Stimulated activated CD4-positive, alpha-beta T cell treated with anti-CD3 and anti-CD28 coated beads, Interleukin-12 subunit alpha, Interleukin-12 subunit beta, amount 100 ng/mL, for 48 hours (primary cell): ENCODE measurements at regions not wholly inside any gene's neighbourhood (a gene's known extent, or its start where the extent isn't known, plus 50 kb on each side); places are given as distances from the start of the nearest gene placed in this dataset.

Experiments
- DNase-seq, 3 donors: peaks; one replicate each; pipeline ENCODE4 v3.0.0-alpha.2; 2020; ENCODE audit warnings: low read depth in 2 of 3, low spot score in 1 of 3

DNA sequence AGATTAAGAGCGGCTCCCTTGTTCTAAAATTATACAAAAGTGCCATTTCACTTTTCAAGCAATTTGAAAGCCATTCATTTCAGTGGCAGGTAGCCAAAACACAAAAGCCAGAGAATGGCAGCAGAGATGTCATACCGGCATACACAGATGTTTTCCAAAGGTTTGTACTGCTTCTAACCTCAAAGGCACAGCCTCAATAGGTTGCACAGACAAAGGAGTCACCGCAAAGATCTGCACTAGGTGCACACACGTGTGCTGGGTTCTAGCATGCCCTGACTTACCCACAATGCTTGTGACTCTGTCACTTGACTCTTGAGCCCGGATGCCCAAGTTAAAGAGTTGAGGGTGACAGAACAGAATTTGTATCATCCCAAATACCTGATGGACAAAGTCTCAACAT is 448.9 kb upstream of the ADGRL2 start:
- DNase-seq, result no peak

DNA sequence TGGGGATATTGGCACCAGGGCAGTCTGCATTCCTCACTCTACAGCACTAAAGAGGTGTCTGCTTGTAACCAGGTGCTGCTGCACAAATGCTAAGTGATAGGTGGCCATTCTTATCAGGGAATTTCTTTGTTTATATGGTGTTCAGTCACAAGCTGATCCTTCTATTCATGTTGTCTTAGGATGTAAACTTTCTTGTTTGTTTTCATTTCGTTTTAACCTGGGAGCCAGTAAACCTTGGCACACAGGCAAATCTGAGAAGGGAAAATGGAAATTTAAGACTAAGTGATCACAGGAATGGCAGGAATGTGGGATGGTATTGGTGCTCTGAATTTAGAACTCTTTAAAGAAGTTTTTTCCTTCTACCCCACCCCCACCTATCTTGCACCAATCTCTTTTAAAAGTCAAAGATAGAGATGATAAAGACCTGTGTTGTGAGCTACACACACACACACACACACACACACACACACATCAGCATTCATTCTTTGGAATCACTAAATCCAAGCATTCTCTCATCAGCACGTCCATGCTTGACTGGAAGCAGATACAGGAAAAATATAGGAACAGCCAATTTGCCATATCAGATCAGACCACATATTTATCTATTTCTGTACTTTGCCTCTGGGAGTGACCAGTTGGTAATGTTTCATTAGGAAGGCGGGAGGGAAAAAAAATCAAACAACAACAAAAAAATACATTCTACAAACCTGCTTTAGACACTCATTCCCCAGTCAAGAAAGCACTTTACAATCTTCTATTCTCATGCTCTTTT is 451.4 kb upstream of the ADGRL2 start:
- DNase-seq, result no peak

DNA sequence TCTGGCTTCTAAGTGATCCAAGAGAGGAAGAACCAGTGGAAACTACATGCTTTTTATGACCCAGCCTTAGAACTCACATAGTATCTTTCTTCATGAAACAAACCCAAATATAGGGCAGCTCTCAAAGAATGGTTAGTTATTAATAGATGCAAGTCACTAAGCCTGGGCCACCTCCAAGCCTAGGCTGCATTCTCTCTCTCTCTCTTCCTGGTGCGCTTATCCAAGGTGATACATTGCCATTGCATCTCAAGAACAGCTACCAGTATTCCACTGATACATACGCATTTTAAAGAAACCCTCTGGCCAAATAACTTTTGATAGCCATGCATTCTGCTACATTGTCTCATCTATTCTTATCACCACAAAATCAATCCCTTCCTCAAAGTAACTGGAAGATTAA is 455.6 kb upstream of the ADGRL2 start:
- DNase-seq, result no peak

DNA sequence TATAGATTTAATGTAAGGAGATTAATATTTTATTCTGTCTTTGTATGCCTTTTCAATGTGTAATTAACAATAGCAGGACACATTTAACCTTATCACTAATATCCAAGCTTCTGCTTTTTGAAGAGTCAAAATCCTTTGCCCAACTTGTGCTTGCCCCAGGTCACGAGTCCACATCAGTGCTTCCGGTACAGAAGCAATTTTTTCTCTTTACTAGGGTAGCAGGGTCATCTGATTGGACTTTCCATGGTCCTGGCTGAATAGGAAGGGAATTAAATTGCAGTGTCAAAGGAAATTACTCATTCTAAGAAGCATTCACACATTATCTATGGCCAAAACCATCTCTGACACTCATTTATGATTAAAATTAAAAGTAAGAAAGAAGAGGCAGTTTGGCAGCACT is 460.5 kb upstream of the ADGRL2 start:
- DNase-seq, result no peak

DNA sequence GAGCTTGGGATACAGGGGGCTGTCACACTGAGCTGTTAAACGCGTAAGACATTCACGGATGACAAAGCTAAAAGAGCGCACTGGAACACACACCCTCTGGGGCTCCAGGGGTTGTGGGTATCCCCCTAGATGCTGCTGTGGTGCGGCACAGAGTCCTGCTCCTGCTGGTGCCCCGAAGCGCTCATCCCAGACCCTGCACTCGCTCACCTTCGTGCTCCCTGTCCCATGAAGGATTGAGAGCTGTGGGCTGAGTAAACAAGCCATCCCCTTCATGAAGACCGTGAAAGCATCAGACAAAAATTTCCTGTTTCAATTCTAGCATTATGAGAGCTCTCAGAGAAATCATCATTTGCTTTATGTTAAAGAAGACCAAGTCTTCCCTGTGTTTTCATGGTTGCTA is 463.5 kb upstream of the ADGRL2 start:
- DNase-seq, result no peak

DNA sequence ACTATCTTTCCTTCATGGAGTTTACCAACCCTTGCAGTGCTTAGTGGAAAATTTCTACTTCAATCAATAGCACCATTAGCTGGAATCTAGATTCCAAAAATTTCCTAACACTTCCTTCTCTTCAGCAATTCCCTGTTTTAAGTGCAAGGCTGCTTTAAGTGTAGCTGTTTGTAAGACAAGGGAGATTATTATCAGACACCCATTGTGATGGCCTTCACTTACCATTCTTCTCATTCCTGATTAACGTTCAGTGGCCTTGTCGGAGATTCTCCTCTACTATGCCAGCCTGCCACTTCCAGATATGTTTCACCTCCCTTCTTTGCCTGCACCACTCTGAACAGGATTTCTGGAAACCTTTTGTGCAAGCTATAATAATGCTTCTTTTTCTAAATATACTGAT is 464.9 kb upstream of the ADGRL2 start:
- no peak for DNase-seq

DNA sequence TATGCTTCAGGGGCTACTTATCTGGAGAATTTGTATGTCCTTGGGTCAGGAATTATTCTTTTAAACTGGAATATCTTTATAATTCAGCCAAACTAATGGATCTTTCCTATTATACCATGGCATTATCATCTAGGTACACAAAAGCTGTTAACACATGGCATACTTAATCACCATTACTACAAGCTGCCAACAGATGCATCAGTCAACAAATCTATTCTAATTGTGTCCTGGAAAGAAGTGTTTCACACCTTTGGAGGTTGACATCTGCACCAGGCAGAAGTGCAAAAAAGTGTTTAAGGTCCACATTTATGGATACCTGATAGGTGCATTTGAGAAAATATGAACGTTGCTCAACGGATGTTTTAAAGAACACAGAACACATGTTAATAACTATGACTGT is 470.2 kb upstream of the ADGRL2 start:
- DNase-seq, result no peak

DNA sequence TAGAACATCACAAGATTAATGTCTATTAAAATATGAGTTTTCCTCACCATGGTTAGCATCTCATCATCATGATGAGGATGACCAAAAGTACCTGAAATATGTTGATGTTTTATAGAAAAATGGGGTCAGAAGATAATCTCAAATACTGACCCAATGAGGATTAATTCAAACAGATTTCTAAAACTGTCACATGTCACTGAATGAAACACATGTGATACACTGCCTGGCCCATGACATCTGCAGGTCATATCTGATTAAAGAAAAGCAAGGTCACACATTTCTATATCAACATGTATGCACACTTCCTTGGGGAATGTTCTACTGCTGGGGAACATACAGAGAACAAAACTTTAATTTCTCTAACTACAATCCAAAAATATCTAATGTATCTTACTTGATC is 470.6 kb upstream of the ADGRL2 start:
- DNase-seq, result no peak

DNA sequence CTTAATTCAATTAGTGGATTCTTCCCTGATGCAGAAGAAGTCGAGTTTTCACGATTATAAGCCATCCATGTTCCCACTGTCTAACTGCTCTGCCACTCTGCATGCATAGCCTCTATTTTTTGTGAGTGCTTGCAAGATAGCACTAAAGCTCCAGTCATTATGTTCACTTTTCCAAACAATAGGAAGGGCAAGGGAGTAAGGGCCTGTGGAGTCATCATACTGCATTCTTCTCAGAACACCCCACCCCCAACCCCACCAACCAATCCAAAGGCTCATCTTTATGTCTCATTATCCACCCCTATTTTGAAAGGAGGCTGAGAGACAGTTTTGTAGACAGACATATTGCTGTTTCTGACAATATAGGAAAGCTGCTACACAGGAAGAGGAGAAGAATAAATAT is 471.7 kb upstream of the ADGRL2 start:
- no peak for DNase-seq

DNA sequence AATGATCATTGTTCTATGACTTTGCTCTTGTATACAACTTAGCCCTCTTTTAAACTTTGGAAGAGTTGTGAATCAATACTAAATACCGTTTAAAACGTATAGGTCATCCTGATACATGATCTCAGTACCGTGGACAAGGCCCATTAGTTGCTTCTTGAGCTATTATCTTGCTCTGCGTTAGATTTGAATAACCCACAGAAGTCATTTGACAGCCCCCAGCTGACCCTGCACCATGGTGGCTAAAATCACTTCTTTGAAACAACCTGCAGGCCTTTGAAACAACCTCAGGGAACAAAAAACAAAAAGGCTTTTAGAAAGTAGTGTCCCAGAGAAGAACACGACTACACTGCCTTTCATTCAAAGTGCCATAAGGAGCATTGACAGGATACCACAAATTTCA is 473.0 kb upstream of the ADGRL2 start:
- no peak for DNase-seq

DNA sequence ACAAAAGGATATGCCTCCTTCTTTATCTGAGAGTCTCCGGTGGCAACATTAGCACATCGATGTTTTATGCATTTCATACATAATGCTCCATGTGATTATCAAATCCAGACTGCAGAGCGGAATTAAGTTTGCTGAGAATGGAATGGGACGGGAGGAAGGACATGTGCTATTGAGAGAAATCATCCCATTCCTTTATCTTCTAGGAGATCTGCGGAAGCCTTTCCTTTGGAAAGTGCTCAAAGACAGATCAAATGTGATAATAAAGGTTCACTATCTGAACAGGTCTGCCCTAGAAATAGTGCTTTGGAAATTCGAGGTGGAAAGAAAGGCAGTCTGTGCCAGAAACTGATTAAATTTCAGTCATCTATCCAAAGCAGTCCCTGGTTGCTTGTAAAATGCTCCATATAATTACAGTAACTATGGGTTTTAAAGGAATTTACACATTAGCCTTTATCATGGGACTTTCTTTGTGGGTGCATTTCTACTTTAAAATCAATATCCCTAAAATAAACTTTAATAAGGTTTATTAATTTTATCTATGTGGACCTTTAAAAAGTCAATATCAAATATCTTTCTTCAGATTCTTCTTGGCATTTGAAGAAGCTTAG is 473.5 kb upstream of the ADGRL2 start:
- DNase-seq, result no peak

DNA sequence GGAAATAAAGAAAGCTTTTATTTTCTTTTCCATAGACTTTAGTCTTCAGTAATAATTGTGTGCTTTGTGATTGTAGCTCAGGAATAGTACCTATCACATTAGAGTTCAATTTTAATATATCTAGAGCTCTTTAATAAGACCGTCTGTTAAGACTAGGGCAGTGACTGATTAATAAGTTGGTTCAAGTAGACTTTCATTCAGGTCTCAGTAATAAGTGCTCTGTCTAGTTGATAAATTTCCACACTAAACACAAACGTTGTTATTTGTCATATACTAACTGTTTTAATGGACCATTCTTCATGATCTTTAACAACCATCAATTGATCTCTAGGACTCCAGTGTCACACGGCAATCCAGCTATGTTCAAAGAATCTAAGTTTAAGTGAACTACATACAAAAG is 474.5 kb upstream of the ADGRL2 start:
- no peak for DNase-seq

DNA sequence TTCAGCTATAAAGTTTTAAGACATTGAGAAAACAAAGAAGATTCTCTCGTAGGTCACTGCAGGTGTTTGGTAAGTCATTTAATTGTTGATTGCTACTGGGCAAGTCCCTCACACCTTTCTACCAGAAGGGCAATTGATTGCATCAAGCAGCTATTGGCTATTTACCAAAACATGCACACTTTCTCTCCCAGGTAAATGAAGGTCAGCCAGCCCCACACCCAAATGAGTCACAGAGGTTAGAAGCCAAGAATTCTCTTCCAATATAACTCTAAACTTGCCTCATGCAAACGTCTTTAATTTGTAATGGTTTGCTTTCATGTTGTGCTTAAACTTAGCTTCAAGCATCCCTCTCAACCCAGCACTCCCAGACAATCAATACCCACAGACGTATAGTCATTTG is 475.3 kb upstream of the ADGRL2 start:
- DNase-seq, result no peak

DNA sequence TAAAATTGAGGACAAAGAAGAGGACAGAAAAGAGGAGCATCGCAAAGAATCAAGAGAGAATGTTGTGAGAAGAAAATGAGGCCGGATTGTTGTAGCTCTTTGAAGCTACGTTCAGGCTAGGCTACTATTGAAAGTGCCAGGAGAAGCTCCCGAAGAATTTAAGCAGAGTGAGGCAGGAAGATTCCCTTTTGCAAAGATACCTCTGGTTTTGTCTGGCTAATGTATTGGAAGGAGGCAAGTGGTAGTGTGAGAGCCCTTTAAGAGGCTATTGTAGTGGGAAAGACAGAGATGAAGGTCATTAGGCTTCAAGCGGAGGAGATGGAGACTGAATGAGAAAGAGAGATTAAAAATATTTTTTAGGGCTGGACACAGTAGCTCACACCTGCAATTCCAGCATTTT is 476.9 kb upstream of the ADGRL2 start:
- no peak for DNase-seq

DNA sequence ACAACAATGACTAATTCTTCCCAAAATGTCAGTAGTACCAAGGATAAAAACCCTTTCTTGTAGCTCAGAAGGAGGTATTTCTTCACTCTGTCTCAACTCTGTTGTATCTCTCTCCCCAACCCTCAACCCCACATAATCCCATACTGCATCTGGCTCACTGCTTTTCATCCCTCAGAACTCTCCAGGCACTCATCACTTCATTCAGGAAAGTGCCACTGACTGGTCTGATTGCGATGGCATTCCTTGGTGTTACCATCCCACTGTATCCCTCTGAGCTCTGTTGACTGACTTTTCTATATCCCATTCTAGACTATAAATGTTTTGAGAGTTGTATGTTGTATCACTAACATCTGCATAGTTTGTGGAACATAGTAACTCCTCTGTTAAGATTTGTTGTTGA is 483.5 kb upstream of the ADGRL2 start:
- no peak for DNase-seq

DNA sequence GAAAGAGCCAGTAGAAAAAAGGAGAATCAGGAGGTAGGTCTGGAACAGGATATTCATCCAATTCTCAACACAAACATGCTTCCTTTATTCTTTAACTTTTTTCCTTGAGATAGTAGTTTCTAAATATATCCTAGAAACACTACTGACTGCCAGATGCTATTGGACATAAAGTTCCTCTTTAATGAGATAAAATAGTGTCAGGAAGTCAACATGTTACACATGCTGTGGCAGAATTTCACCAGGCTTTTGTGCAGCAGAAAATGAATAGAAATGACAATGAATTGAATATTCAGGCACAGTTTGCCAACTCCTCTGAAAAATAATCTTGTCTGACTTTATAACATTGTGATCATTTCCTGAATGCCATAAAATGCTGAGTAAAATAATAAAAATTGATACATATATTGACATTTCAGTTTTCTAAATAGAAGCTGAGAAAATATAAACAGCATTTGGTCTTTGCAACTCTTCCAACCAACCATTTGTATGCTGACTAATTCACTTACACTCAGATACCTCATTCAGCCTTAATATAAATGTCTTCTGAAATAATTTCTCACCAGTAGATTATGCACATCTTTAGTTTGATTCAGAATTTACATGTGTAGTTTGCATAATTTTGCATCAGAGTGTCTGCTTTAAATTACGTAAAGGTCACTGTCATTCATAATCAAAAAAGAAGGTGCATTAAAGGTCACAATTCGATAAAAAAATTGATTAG is 486.1 kb upstream of the ADGRL2 start:
- DNase-seq, result no peak

DNA sequence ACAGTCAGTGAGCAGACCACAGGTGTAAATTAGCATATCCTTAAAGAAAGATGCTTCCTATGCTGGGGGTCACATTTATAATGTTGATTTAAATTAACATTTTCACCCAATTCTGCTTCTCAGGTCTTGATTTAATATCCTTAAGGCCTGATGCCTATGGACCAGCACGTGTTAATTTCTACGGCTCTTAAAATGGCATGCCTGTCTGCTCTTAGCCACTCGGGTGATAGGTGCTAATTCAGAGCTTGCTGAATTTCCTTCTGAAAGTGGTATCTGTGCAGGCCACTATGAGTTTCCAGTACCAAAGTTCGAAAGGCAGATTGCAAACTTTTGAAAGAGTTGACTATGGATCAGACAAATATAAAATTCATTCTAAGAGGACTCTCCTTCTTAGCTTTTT is 487.4 kb upstream of the ADGRL2 start:
- no peak for DNase-seq

DNA sequence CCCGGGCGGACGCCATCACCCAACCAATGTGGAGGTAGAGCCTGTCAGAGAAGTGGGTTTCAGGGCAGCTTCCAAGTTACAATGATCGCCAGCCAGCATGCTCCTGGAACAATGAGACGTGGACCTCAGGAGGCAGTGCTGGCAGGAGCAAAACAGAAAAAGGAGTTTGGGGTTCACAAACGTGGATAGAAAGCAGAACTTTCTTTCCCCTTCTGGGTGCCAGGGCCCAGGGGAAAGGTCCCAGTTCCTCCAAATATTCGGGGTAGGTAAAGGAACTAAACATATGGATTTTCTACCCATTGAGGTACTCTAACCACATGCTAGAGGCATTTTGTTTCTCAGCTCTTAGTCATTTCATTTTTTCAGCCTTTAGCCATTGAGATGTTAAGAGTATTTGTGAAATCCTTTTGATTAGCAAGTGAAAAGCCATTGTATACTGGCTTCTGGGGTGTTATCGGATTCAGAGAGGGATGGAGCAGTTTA is 488.4 kb upstream of the ADGRL2 start:
- no peak for DNase-seq

DNA sequence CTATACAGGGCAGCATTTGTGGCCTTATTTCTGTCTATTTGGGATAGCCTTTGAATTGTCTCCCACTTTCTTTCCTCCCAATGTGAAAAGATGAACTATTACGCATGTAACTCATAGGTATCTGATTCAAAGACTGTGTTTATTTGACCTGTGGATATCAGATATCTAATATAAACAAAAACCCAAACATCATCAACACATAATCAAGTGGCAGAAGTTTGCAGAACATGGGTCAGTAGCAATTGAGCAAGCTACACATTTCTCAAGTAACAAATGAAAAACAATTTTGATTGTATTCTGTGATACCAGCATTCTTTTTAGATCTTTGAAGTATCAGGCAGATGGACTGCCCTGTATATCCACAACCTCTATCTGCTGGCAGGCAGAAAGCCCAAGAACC is 490.5 kb upstream of the ADGRL2 start:
- DNase-seq, result no peak

DNA sequence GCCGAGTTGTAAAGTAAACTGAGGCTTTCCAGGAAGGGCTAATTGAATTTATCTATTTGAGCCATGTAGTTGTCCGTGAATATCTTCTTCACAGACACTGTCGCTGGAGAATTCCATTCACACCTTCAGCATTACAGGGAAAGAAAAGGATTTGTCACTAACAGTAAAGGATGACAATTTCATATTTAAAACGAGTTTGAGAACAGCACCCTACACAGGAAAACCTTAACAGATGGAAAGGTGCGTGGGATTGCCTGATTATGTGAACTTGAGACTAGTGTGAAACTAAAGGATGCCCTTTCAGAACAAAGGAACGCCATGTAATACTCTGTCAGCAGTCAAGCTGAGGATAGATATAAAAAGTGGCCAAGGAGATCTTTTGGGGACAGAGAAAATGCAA is 492.5 kb upstream of the ADGRL2 start:
- no peak for DNase-seq

DNA sequence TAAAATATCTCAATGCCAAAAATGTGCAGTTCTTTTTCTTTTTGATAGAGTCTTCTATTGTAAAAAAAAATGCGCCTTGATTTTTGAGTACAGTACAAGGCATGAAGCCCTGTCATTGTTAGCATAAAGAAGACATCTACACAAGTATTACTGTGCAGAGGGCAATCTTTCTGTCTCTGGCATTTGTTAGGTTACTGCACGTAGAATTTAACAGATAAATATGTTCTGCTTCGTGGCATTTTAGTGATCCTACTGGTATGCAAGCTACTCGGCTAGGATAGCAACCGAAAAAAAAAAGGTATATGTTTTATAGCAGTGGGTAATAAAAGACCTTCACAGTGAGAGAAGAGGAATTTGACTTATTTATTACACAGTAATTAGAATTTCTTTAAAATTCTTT is 492.9 kb upstream of the ADGRL2 start:
- no peak for DNase-seq

DNA sequence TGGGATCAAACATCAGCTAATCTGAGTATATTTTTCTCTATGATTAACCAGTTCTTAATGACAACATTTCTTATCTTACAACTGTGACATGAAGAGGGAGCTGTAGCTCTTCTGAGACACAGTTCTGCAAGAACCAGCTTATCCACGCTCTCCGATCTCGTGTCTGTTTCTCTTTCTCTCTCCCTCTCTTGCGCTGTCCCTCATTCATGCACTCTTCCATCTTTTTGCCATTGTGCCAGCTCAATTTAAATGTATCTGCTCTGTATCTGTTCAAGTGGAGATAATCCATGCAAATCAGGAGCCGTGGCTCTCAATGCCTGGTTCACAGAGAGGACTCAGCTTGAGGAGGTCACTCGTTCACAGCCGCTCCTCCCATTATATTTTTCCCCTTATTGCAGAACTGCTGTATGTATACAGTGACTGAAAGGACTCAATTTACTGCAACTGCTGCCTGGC is 494.7 kb upstream of the ADGRL2 start:
- no peak for DNase-seq
